ENCODE measurements at regions not wholly inside any gene's neighbourhood (a gene's known extent, or its start where the extent isn't known, plus 50 kb on each side); places are given as distances from the start of the nearest gene placed in this dataset.

GRCh38 chr2:128525653-128526052 lies 207.0 kb upstream of the HS6ST1 start:
- DNase-seq (ENCODE audit: low read depth in 2 of 2, low spot score in 1 of 2) = no peak

DNA sequence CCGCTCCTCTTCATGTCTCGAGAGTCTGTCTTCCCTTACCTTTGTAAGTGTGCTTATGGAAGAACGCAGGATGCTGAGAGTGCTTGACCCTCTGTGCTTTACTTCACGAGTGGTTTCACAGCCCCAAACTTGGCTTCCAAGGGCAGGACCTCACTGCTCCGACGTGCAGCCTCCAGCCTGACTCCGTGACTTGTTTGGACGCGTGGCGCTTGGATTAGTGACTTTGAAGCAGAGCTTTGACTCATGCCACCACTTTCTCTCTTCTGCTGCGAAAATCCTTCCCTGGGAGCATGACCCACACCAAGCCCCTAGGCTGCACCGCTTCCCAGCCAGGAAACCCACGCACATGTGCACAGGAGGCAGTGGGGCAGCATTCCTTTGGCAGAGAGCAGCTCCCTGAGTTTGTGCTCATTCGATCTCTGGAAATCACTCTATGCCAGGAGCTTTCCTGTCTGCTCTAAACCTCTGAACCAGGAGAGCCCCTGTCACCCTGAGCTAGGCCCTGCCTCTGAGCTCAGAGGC lies 207.8 kb upstream of the HS6ST1 start:
- no peak for DNase-seq (ENCODE audit: low read depth in 2 of 2, low spot score in 1 of 2)

DNA sequence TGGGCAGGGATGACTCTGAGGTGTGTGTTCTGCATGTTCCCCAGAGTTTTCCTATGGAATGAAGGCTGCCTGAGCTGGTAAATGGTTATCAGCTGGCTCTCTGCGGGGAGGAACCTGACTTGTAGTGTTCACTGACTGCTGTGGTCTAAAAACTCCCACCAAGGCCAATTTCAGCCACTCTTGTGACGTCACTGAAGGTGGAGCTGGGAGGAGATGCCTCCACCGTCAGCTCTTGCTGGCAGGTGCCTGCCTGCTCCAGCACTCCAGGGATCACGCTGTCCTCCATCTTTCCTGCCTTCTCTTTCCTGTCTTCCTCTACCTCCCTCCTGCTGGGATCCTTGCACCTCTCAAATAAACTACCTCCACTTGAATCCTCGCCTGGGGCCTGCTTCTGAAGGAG lies 209.5 kb upstream of the HS6ST1 start:
- DNase-seq (ENCODE audit: low read depth in 2 of 2, low spot score in 1 of 2) = no peak

GRCh38 chr2:128530025-128530573 lies 211.4 kb upstream of the HS6ST1 start:
- DNase-seq (ENCODE audit: low read depth in 2 of 2, low spot score in 1 of 2) = no peak

GRCh38 chr2:128531856-128532255 lies 213.2 kb upstream of the HS6ST1 start:
- no peak for DNase-seq (ENCODE audit: low read depth in 2 of 2, low spot score in 1 of 2)

GRCh38 chr2:128533101-128533500 lies 214.4 kb upstream of the HS6ST1 start:
- no peak for DNase-seq (ENCODE audit: low read depth in 2 of 2, low spot score in 1 of 2)

DNA sequence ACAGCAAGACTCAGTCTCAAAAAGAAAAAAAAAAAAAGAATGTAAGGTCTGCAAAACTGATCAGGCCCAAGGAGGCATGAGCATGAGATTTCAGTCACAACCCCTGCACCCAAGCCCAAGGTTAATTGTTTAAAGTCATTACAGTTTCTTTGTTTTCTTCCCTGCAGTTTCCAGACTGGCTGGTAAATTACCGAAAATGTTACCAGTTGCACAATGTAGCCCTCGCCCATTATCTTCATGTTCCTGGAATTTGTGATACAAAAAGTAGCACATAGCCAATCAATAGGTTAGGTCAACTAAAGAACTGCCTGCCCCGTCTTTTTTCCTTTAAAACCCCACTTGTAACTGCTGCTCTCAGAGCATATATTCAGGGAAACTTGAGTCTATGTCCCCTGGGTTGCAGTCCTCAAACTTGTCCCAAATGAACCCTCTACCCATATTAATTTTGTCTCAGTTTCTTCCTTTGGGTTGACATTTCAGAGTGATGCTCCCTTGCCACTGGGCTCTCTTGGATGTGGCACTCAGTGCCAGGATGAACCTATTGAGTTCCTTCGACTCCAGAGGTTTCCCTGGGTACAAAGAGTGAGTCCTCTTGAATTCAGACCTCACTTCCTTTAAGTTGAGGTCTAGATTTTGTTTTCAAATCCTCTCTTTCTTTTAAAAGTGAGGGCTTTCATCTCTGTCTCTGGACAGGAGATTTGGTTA lies 216.2 kb upstream of the HS6ST1 start:
- no peak for DNase-seq (ENCODE audit: low read depth in 2 of 2, low spot score in 1 of 2)

DNA sequence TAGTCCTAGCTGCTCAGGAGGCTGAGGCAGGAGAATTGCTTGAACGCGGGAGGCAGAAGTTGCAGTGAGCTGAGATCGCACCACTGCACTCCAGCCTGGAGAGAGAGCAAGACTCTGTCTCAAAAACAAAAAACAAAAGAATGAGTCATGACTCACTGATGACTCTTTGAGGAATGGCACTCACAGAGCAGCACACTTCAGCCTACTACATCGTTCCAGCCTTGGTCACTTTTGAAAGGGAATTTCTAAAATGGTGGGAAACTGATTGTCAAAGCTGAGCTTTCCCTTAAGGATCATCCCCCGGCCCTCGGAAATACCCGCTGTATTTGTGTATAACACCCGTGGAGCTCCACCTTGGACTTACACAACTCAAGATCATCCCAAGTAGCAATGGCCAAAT lies 217.3 kb upstream of the HS6ST1 start:
- no peak for DNase-seq (ENCODE audit: low read depth in 2 of 2, low spot score in 1 of 2)

DNA sequence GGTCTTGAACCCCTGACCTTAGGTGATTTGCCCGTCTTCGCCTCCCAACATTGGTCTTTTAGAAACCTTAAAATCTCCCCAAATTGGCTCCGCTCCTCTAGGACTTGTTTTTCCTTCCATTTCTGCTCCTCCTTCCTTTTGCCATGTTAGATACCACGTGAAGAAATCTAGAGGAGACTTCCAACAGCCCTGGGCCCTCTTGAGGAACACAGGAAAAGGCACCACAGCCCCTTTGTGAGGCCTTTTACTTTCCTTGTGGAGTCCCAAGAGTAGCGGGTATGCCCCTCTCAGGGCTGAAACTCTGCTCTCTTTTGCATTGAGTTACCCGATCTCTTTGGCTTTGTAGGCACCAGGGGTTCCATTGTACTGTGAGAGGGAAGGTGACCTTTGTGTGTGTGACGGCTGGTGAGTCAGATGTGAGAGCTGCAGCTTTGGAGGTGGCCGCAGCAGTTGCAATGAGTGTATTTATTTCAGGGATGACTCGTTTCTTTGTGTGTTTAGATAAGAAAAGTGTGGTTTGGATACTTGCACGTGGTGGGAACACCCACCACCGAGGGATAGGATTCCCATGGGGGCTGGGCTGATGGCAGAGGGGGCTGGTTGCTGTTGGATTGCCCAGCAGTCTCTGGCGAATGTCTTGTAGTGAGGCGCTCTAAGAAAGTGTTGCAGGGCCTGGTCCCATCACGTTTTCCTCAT lies 218.4 kb upstream of the HS6ST1 start:
- DNase-seq (ENCODE audit: low read depth in 2 of 2, low spot score in 1 of 2) = no peak

GRCh38 chr2:128537646-128538045 lies 219.0 kb upstream of the HS6ST1 start:
- DNase-seq (ENCODE audit: low read depth in 2 of 2, low spot score in 1 of 2) = no peak

DNA sequence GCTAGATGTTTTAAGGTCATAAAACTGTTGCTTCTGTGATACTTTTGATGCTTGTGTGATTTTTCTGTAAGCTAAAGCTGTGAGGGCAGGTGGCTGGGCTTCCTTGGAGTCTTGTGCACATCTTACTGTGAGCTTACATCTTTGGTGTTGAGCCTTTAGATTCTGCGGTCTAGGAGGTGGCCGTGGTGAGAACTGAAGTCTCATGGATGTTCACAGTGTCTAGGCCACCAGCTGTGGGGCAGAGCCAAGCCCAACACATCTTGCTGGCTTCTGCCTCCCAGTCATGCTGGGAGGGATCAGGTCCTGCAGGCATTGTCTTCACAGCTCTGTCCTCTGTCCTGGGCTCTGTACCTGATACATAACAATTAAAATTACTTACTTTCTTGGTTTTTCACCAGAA lies 219.7 kb upstream of the HS6ST1 start:
- DNase-seq (ENCODE audit: low read depth in 2 of 2, low spot score in 1 of 2) = no peak

GRCh38 chr2:128540670-128541069 lies 222.0 kb upstream of the HS6ST1 start:
- DNase-seq (ENCODE audit: low read depth in 2 of 2, low spot score in 1 of 2) = no peak

- no peak for DNase-seq (ENCODE audit: low read depth in 2 of 2, low spot score in 1 of 2)
Measured at GRCh38 chr2:128541448-128541847, 222.8 kb upstream of the HS6ST1 start.

- DNase-seq (ENCODE audit: low read depth in 2 of 2, low spot score in 1 of 2) = no peak
Measured at GRCh38 chr2:128543036-128543435, 224.4 kb upstream of the HS6ST1 start.

- no peak for DNase-seq (ENCODE audit: low read depth in 2 of 2, low spot score in 1 of 2)
Measured at GRCh38 chr2:128543646-128544045, 225.0 kb upstream of the HS6ST1 start.

GRCh38 chr2:128544321-128545037 lies 225.8 kb upstream of the HS6ST1 start:
- no peak for DNase-seq (ENCODE audit: low read depth in 2 of 2, low spot score in 1 of 2)

DNA sequence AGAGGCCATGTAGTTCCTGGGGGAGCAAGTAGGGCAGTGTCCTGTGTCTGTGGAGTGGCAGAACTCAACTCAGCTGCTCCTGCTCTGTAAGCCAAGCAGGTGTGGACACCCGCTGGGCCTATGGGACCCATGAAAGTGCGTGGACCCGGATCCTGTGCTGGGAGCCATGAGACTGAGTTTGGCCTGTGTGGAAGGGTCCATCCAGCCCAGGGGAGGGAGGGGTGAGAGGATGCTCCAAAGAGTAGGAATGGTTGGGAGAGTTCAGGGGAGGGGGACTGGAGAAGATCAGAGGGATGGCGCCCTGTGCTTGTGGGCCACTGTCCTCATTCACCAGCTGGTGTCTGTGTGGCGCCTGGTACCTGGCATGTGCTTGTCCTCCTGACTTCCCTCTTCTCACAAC lies 226.4 kb upstream of the HS6ST1 start:
- DNase-seq (ENCODE audit: low read depth in 2 of 2, low spot score in 1 of 2) = no peak

- DNase-seq (ENCODE audit: low read depth in 2 of 2, low spot score in 1 of 2) = no peak
Measured at GRCh38 chr2:128545829-128546228, 227.2 kb upstream of the HS6ST1 start.

DNA sequence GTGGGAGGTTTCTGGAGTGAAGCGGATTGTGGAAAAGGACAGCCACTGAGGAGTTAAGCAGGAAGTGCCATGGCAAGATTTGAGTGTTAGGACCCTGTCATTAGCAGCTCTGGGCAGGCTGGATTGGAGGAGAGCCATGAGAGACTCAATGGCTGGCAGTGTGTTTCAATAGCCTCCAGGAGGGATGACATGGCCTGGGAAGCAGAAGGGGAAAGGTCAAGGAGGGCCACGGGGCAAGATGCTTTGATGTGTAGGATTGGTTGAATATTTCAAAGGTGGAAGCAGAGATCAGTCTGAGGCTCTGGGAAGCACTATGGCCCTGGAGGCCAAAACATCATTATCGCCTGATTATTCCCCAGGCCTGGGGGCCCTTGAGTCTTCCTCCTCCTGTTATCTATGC lies 229.0 kb upstream of the HS6ST1 start:
- no peak for DNase-seq (ENCODE audit: low read depth in 2 of 2, low spot score in 1 of 2)

GRCh38 chr2:128548461-128548891 lies 229.8 kb upstream of the HS6ST1 start:
- no peak for DNase-seq (ENCODE audit: low read depth in 2 of 2, low spot score in 1 of 2)

- no peak for DNase-seq (ENCODE audit: low read depth in 2 of 2, low spot score in 1 of 2)
Measured at GRCh38 chr2:128549094-128549493, 230.4 kb upstream of the HS6ST1 start.
